ENCODE measurements at regions not wholly inside any gene's neighbourhood (a gene's known extent, or its start where the extent isn't known, plus 50 kb on each side); places are given as distances from the start of the nearest gene placed in this dataset.

- no peak for TF ChIP-seq CTCF (IDR thresholded peaks at IDR 0.05)
- WGBS, 2 donors, result 37% methylated on average over 3 of the region's 3 CpGs
- no peaks in the 10 kb centered on the region for H3K36me3 ChIP-seq
- FAIRE-seq, result no peak
- no peak overlapping the region for H3K27ac ChIP-seq
- DNase-seq, result no peak
- no peaks in the 10 kb centered on the region for H3K27me3 ChIP-seq
- peak in 1 of 4 donors; percentile 57 for ATAC-seq
- intact Hi-C loops (cut with DNase I), result no loop called here
- no peaks in the 10 kb centered on the region for H3K4me1 ChIP-seq
- H3K4me3 ChIP-seq, result no peak overlapping the region
- H3K9me3 ChIP-seq, result no peaks in the 10 kb centered on the region
Observed at GRCh38 chr3:135771760-135772159, 193.8 kb upstream of the PPP2R3A start.

GRCh38 chr3:135779024-135779423 lies 186.5 kb upstream of the PPP2R3A start:
- H3K4me3 ChIP-seq, result no peak overlapping the region
- intact Hi-C loops (cut with DNase I), result no loop called here
- no peaks in the 10 kb centered on the region for H3K9me3 ChIP-seq
- no peaks in the 10 kb centered on the region for H3K27me3 ChIP-seq
- TF ChIP-seq CTCF (IDR thresholded peaks at IDR 0.05), result no peak
- H3K4me1 ChIP-seq, result no peaks in the 10 kb centered on the region
- no peak for FAIRE-seq
- ATAC-seq, result no peak
- H3K27ac ChIP-seq, result no peak overlapping the region
- no peaks in the 10 kb centered on the region for H3K36me3 ChIP-seq
- WGBS, 2 donors, result 48 to 50% methylated on average over 1 of the region's 1 CpG
- no peak for DNase-seq

GRCh38 chr3:135779590-135780235 lies 185.8 kb upstream of the PPP2R3A start:
- FAIRE-seq (no peak), DNase-seq (no peak), ATAC-seq (no peak)
- 49 to 63% methylated on average over 6 of the region's 6 CpGs for WGBS, 2 donors
- Histone ChIP-seq H3K4me3 (no peak overlapping the region), H3K27ac (no peak overlapping the region), H3K27me3 (no peaks in the 10 kb centered on the region), H3K4me1 (no peaks in the 10 kb centered on the region), H3K36me3 (no peaks in the 10 kb centered on the region), H3K9me3 (no peaks in the 10 kb centered on the region)
- intact Hi-C loops (cut with DNase I), result no loop called here
- TF ChIP-seq CTCF (IDR thresholded peaks at IDR 0.05), result no peak

GRCh38 chr3:135781026-135781815 lies 184.3 kb upstream of the PPP2R3A start:
- FAIRE-seq (no peak), DNase-seq (no peak), ATAC-seq (no peak)
- H3K4me1 ChIP-seq, result no peaks in the 10 kb centered on the region
- no peak overlapping the region for H3K27ac ChIP-seq
- no peak for TF ChIP-seq CTCF (IDR thresholded peaks at IDR 0.05)
- no peaks in the 10 kb centered on the region for H3K27me3 ChIP-seq
- 54 to 64% methylated on average over 3 of the region's 3 CpGs for WGBS, 2 donors
- no peaks in the 10 kb centered on the region for H3K36me3 ChIP-seq
- H3K9me3 ChIP-seq, result no peaks in the 10 kb centered on the region
- no peak overlapping the region for H3K4me3 ChIP-seq
- intact Hi-C loops (cut with DNase I), result no loop called here

- H3K36me3 ChIP-seq, result no peaks in the 10 kb centered on the region
- 76 to 90% methylated on average over 1 of the region's 1 CpG for WGBS, 2 donors
- peak in 1 of 4 donors; percentile 20 for ATAC-seq
- H3K9me3 ChIP-seq, result no peaks in the 10 kb centered on the region
- no peak for TF ChIP-seq CTCF (IDR thresholded peaks at IDR 0.05)
- no peak for DNase-seq
- H3K27ac ChIP-seq, result no peak overlapping the region
- no peaks in the 10 kb centered on the region for H3K27me3 ChIP-seq
- no peak for FAIRE-seq
- intact Hi-C loops (cut with DNase I), result no loop called here
- H3K4me1 ChIP-seq, result no peaks in the 10 kb centered on the region
- no peak overlapping the region for H3K4me3 ChIP-seq
Observed at GRCh38 chr3:135784557-135784956, 181.0 kb upstream of the PPP2R3A start.
